ENCODE measurements at regions not wholly inside any gene's neighbourhood (a gene's known extent, or its start where the extent isn't known, plus 50 kb on each side); places are given as distances from the start of the nearest gene placed in this dataset.
A peak's percentile ranks its signal among the peaks of the same experiment; 100 is the strongest.

GRCh38 chr4:123291329-123291728 is 105.3 kb upstream of the SPRY1 start:
- DNase-seq, result no peak
- ATAC-seq, result no peak
- intact Hi-C loops (cut with DNase I), result no loop called here
- H3K27ac ChIP-seq, result no peak overlapping the region
- no peak overlapping the region for H3K4me3 ChIP-seq
- no peak for TF ChIP-seq POLR2A (IDR thresholded peaks at IDR 0.05)
- TF ChIP-seq CTCF (IDR thresholded peaks at IDR 0.05), result no peak
- no peaks in the 10 kb centered on the region for H3K27me3 ChIP-seq
- H3K4me1 ChIP-seq, result no peaks in the 10 kb centered on the region
- H3K9me3 ChIP-seq, result peaks cover 0 to 22% (median 0%) of the 10 kb centered on the region in 3 donors
- no peaks in the 10 kb centered on the region for H3K36me3 ChIP-seq (replicated peaks in 1 of 2; ENCODE audit: insufficient read depth in 1 of 2, low read depth in 2 of 2)

GRCh38 chr4:123297836-123298235 is 98.8 kb upstream of the SPRY1 start:
- intact Hi-C loops (cut with DNase I), result no loop called here
- DNase-seq, result no peak
- no peak overlapping the region for H3K27ac ChIP-seq
- H3K36me3 ChIP-seq (replicated peaks in 1 of 2; ENCODE audit: insufficient read depth in 1 of 2, low read depth in 2 of 2), result no peaks in the 10 kb centered on the region
- peaks cover 0 to 2% (median 0%) of the 10 kb centered on the region in 3 donors for H3K9me3 ChIP-seq
- H3K4me1 ChIP-seq, result no peaks in the 10 kb centered on the region
- WGBS, 2 donors, result 88 to 89% methylated on average over 2 of the region's 2 CpGs
- no peak overlapping the region for H3K4me3 ChIP-seq
- no peak for TF ChIP-seq CTCF (IDR thresholded peaks at IDR 0.05)
- TF ChIP-seq POLR2A (IDR thresholded peaks at IDR 0.05), result no peak
- no peaks in the 10 kb centered on the region for H3K27me3 ChIP-seq
- no peak for ATAC-seq

- H3K4me3 ChIP-seq, result no peak overlapping the region
- no peaks in the 10 kb centered on the region for H3K4me1 ChIP-seq
- no peaks in the 10 kb centered on the region for H3K36me3 ChIP-seq (replicated peaks in 1 of 2; ENCODE audit: insufficient read depth in 1 of 2, low read depth in 2 of 2)
- H3K9me3 ChIP-seq, result no peaks in the 10 kb centered on the region
- no peak for ATAC-seq
- TF ChIP-seq CTCF (IDR thresholded peaks at IDR 0.05) (no peak), POLR2A (IDR thresholded peaks at IDR 0.05) (no peak)
- WGBS, 2 donors, result 97 to 98% methylated on average over 6 of the region's 6 CpGs
- H3K27me3 ChIP-seq, result no peaks in the 10 kb centered on the region
- intact Hi-C loops (cut with DNase I), result no loop called here
- H3K27ac ChIP-seq, result no peak overlapping the region
- DNase-seq, result no peak
Measured at GRCh38 chr4:123298261-123298660, 98.3 kb upstream of the SPRY1 start.

GRCh38 chr4:123298801-123299200 is 97.8 kb upstream of the SPRY1 start:
- Histone ChIP-seq H3K36me3 (replicated peaks in 1 of 2; ENCODE audit: insufficient read depth in 1 of 2, low read depth in 2 of 2) (no peaks in the 10 kb centered on the region), H3K4me3 (no peak overlapping the region), H3K9me3 (no peaks in the 10 kb centered on the region), H3K4me1 (no peaks in the 10 kb centered on the region), H3K27ac (no peak overlapping the region), H3K27me3 (no peaks in the 10 kb centered on the region)
- DNase-seq (no peak), ATAC-seq (no peak)
- 60 to 66% methylated on average over 2 of the region's 2 CpGs for WGBS, 2 donors
- intact Hi-C loops (cut with DNase I), result no loop called here
- TF ChIP-seq CTCF (IDR thresholded peaks at IDR 0.05), result no peak
- no peak for TF ChIP-seq POLR2A (IDR thresholded peaks at IDR 0.05)

GRCh38 chr4:123299212-123299691 is 97.3 kb upstream of the SPRY1 start:
- Histone ChIP-seq H3K27me3 (no peaks in the 10 kb centered on the region), H3K36me3 (replicated peaks in 1 of 2; ENCODE audit: insufficient read depth in 1 of 2, low read depth in 2 of 2) (no peaks in the 10 kb centered on the region), H3K4me3 (no peak overlapping the region), H3K4me1 (no peaks in the 10 kb centered on the region), H3K9me3 (no peaks in the 10 kb centered on the region), H3K27ac (no peak overlapping the region)
- TF ChIP-seq CTCF (IDR thresholded peaks at IDR 0.05) (no peak), POLR2A (IDR thresholded peaks at IDR 0.05) (no peak)
- peak; percentile 48 for ATAC-seq
- no peak for DNase-seq
- intact Hi-C loops (cut with DNase I), result no loop called here
